ENCODE measurements at regions not wholly inside any gene's neighbourhood (a gene's known extent, or its start where the extent isn't known, plus 50 kb on each side); places are given as distances from the start of the nearest gene placed in this dataset.

GRCh38 chr22:48261048-48261621 lies 1498.7 kb downstream of the TBC1D22A start:
- DNase-seq (ENCODE audit: low spot score) = no peak
- intact Hi-C loops (cut with DNase I) = no loop called here

GRCh38 chr22:48259991-48260670 lies 1497.7 kb downstream of the TBC1D22A start:
- intact Hi-C loops (cut with DNase I) = no loop called here
- DNase-seq (ENCODE audit: low spot score) = peak; percentile 18

GRCh38 chr22:48258811-48259210 lies 1496.4 kb downstream of the TBC1D22A start:
- intact Hi-C loops (cut with DNase I) = no loop called here
- DNase-seq (ENCODE audit: low spot score) = peak; percentile 45

- intact Hi-C loops (cut with DNase I) = no loop called here
- DNase-seq (ENCODE audit: low spot score) = peak; percentile 64
These were observed 1495.7 kb downstream of the TBC1D22A start for GRCh38 chr22:48258064-48258701.

GRCh38 chr22:48257685-48258055 lies 1495.2 kb downstream of the TBC1D22A start:
- intact Hi-C loops (cut with DNase I) = no loop called here
- peak; percentile 29 for DNase-seq (ENCODE audit: low spot score)

GRCh38 chr22:48256776-48257684 lies 1494.6 kb downstream of the TBC1D22A start:
- peak; percentile 30 for DNase-seq (ENCODE audit: low spot score)
- intact Hi-C loops (cut with DNase I) = no loop called here

GRCh38 chr22:48256041-48256739 lies 1493.7 kb downstream of the TBC1D22A start:
- DNase-seq (ENCODE audit: low spot score) = peak; percentile 49
- intact Hi-C loops (cut with DNase I) = no loop called here

- DNase-seq (ENCODE audit: low spot score) = peak; percentile 29
- intact Hi-C loops (cut with DNase I) = no loop called here
These were observed 1491.9 kb downstream of the TBC1D22A start for GRCh38 chr22:48254311-48254873.

GRCh38 chr22:48253573-48253972 lies 1491.1 kb downstream of the TBC1D22A start:
- intact Hi-C loops (cut with DNase I) = no loop called here
- DNase-seq (ENCODE audit: low spot score) = peak; percentile 59

GRCh38 chr22:48253136-48253535 lies 1490.7 kb downstream of the TBC1D22A start:
- intact Hi-C loops (cut with DNase I) = no loop called here

GRCh38 chr22:48251629-48252028 lies 1489.2 kb downstream of the TBC1D22A start:
- intact Hi-C loops (cut with DNase I) = no loop called here
- DNase-seq (ENCODE audit: low spot score) = peak; percentile 55

More at GRCh38 chr22:48253136-48253535, 1490.7 kb downstream of the TBC1D22A start:
- DNase-seq (ENCODE audit: low spot score) = peak; percentile 17

- DNase-seq (ENCODE audit: low spot score) = peak; percentile 16
- intact Hi-C loops (cut with DNase I) = no loop called here
These were observed 1488.6 kb downstream of the TBC1D22A start for GRCh38 chr22:48250937-48251530.

- intact Hi-C loops (cut with DNase I) = no loop called here
- peak; percentile 72 for DNase-seq (ENCODE audit: low spot score)
These were observed 1487.9 kb downstream of the TBC1D22A start for GRCh38 chr22:48250286-48250895.

GRCh38 chr22:48249713-48250268 lies 1487.3 kb downstream of the TBC1D22A start:
- no peak for DNase-seq (ENCODE audit: low spot score)
- intact Hi-C loops (cut with DNase I) = no loop called here

- peak; percentile 56 for DNase-seq (ENCODE audit: low spot score)
- intact Hi-C loops (cut with DNase I) = no loop called here
These were observed 1486.5 kb downstream of the TBC1D22A start for GRCh38 chr22:48248901-48249455.

GRCh38 chr22:48247829-48248228 lies 1485.4 kb downstream of the TBC1D22A start:
- intact Hi-C loops (cut with DNase I) = no loop called here

GRCh38 chr22:48245196-48245485 lies 1482.7 kb downstream of the TBC1D22A start:
- intact Hi-C loops (cut with DNase I) = no loop called here
- no peak for DNase-seq (ENCODE audit: low spot score)

More at GRCh38 chr22:48247829-48248228, 1485.4 kb downstream of the TBC1D22A start:
- DNase-seq (ENCODE audit: low spot score) = peak; percentile 61
